Caco-2 (cell line): ENCODE measurements at regions not wholly inside any gene's neighbourhood (a gene's known extent, or its start where the extent isn't known, plus 50 kb on each side); places are given as distances from the start of the nearest gene placed in this dataset.

Source experiments
- BruUV-seq: library from RNA; stranded (reverse); fragments of 400-500 nt; replicated peaks from 2 replicates; lab custom pipeline; 2021; lab: Mats Ljungman, UMichigan
- CTCF ChIA-PET: fragments of 300-600 bp; sonication (Branson Sonifier 250); formaldehyde crosslinking; loops from one replicate; lab custom pipeline; 2022; ENCODE audit warnings: antibody characterized with exemption; lab: Charles Lee
- POLR2A ChIA-PET: fragments of 300-600 bp; sonication (Branson Sonifier 250); formaldehyde crosslinking; loops from one replicate; lab custom pipeline; 2022; ENCODE audit warnings: antibody characterized with exemption; lab: Charles Lee
- DNase-seq, 2 experiments: peaks; one replicate each; pipeline versions ENCODE4 v3.0.0 to v3.0.0-alpha.2; 2020 to 2022
- H3K27me3 ChIP-seq: replicated peaks from 2 replicates; pipeline ENCODE4 v1.6.0; 2011; ENCODE audit warnings: low read length; ENCODE audit not compliant: control insufficient read depth, insufficient read depth
- H3K36me3 ChIP-seq: 2 replicates; pipeline ENCODE4 v1.5.1; 2011; ENCODE audit warnings: low read length; ENCODE audit not compliant: control insufficient read depth, insufficient read depth
- H3K4me1 ChIP-seq: fragments of 250-450 bp; sonication (Bioruptor Pico); 2 replicates; pipeline ENCODE4 v1.5.1; 2020; ENCODE audit warnings: mild to moderate bottlenecking
- H3K4me3 ChIP-seq: 2 replicates; pipeline ENCODE4 v1.5.1; 2011; ENCODE audit warnings: low read depth, mild to moderate bottlenecking, control low read depth, low read length
- H3K9me3 ChIP-seq: fragments of 250-450 bp; sonication (Bioruptor Pico); 2 replicates; pipeline ENCODE4 v1.5.1; 2020; ENCODE audit warnings: mild to moderate bottlenecking, moderate library complexity
- H3K27ac Mint-ChIP-seq: one replicate; pipeline ENCODE4 v1.8.0; 2022; ENCODE audit warnings: mixed read lengths; ENCODE audit not compliant: unreplicated experiment
- H3K27me3 Mint-ChIP-seq: one replicate; pipeline ENCODE4 v1.8.0; 2022; ENCODE audit warnings: mixed read lengths; ENCODE audit not compliant: insufficient read depth, unreplicated experiment
- H3K36me3 Mint-ChIP-seq: one replicate; pipeline ENCODE4 v1.8.0; 2022; ENCODE audit warnings: mild to moderate bottlenecking, mixed read lengths; ENCODE audit not compliant: insufficient read depth, unreplicated experiment
- H3K4me1 Mint-ChIP-seq: one replicate; pipeline ENCODE4 v1.8.0; 2022; ENCODE audit warnings: low read depth, mixed read lengths; ENCODE audit not compliant: unreplicated experiment
- H3K4me3 Mint-ChIP-seq: one replicate; pipeline ENCODE4 v1.8.0; 2022; ENCODE audit warnings: mild to moderate bottlenecking, moderate library complexity, mixed read lengths; ENCODE audit not compliant: unreplicated experiment
- H3K9me3 Mint-ChIP-seq: one replicate; pipeline ENCODE4 v1.8.0; 2022; ENCODE audit warnings: mixed read lengths; ENCODE audit not compliant: unreplicated experiment
- CTCF ChIP-seq, 2 experiments: fragments of 200-600 bp in 1 of 2; IDR thresholded peaks; 1 replicate in 1 of 2; 2 replicates in 1 of 2; pipeline versions ENCODE4 v1.5.1 to v1.8.0; 2011 to 2022; ENCODE audit warnings: antibody characterized with exemption in 1 of 2, control low read depth in 1 of 2, inconsistent platforms in 1 of 2, low read depth in 1 of 2, low read length in 1 of 2, mild to moderate bottlenecking in 1 of 2, moderate library complexity in 1 of 2; ENCODE audit not compliant: insufficient read depth in 1 of 2, severe bottlenecking in 1 of 2, unreplicated experiment in 1 of 2
- intact Hi-C: fragments of 100-400 bp; cut with micrococcal nuclease; formaldehyde crosslinking; loops from one replicate; pipeline ENCODE4 v1.10.0; 2022; ENCODE audit not compliant: unreplicated experiment

GRCh38 chr1:66433611-66434010 lies 100.3 kb upstream of the SGIP1 start:
- no peaks in the 10 kb centered on the region for H3K4me1 Mint-ChIP-seq
- CTCF ChIA-PET: no interaction called here
- intact Hi-C loops: no loop called here
- no peak for DNase-seq
- Histone ChIP-seq H3K9me3 (no peaks in the 10 kb centered on the region), H3K4me3 (no peak overlapping the region), H3K36me3 (no peaks in the 10 kb centered on the region), H3K4me1 (no peaks in the 10 kb centered on the region), H3K27me3 (no peaks in the 10 kb centered on the region)
- no peak overlapping the region for H3K4me3 Mint-ChIP-seq
- TF ChIP-seq CTCF (IDR thresholded peaks at IDR 0.05; ENCODE audit: insufficient read depth in 1 of 2, low read depth in 1 of 2, low read length in 1 of 2, severe bottlenecking in 1 of 2, unreplicated experiment in 1 of 2): no peak
- no TSS peak for BruUV-seq
- POLR2A ChIA-PET: no interaction called here
- no peak overlapping the region for H3K27ac Mint-ChIP-seq
- peaks cover 15% of the 10 kb centered on the region for H3K9me3 Mint-ChIP-seq
- H3K36me3 Mint-ChIP-seq: no peaks in the 10 kb centered on the region
- H3K27me3 Mint-ChIP-seq: no peaks in the 10 kb centered on the region

- POLR2A ChIA-PET: no interaction called here
- Histone ChIP-seq H3K4me1 (no peaks in the 10 kb centered on the region), H3K4me3 (no peak overlapping the region), H3K9me3 (no peaks in the 10 kb centered on the region), H3K36me3 (no peaks in the 10 kb centered on the region), H3K27me3 (no peaks in the 10 kb centered on the region)
- no TSS peak for BruUV-seq
- Mint-ChIP-seq H3K4me1 (no peaks in the 10 kb centered on the region), H3K36me3 (no peaks in the 10 kb centered on the region), H3K27me3 (no peaks in the 10 kb centered on the region), H3K4me3 (no peak overlapping the region), H3K27ac (no peak overlapping the region), H3K9me3 (peaks cover 11% of the 10 kb centered on the region)
- intact Hi-C loops: no loop called here
- DNase-seq: no peak
- CTCF ChIA-PET: no interaction called here
- no peak for TF ChIP-seq CTCF (IDR thresholded peaks at IDR 0.05; ENCODE audit: insufficient read depth in 1 of 2, low read depth in 1 of 2, low read length in 1 of 2, severe bottlenecking in 1 of 2, unreplicated experiment in 1 of 2)
Measured at GRCh38 chr1:66434096-66434495, 99.9 kb upstream of the SGIP1 start.

GRCh38 chr1:66435541-66435940 lies 98.4 kb upstream of the SGIP1 start:
- POLR2A ChIA-PET: no interaction called here
- intact Hi-C loops: no loop called here
- no peak for DNase-seq

More at GRCh38 chr1:66435541-66435940, 98.4 kb upstream of the SGIP1 start:
- TF ChIP-seq CTCF (IDR thresholded peaks at IDR 0.05; ENCODE audit: insufficient read depth in 1 of 2, low read depth in 1 of 2, low read length in 1 of 2, severe bottlenecking in 1 of 2, unreplicated experiment in 1 of 2): no peak
- no peaks in the 10 kb centered on the region for H3K27me3 Mint-ChIP-seq
- H3K4me3 Mint-ChIP-seq: no peak overlapping the region
- no peaks in the 10 kb centered on the region for H3K4me1 Mint-ChIP-seq
- Histone ChIP-seq H3K4me3 (no peak overlapping the region), H3K9me3 (no peaks in the 10 kb centered on the region), H3K27me3 (no peaks in the 10 kb centered on the region), H3K4me1 (no peaks in the 10 kb centered on the region), H3K36me3 (no peaks in the 10 kb centered on the region)
- no peak overlapping the region for H3K27ac Mint-ChIP-seq
- no peaks in the 10 kb centered on the region for H3K9me3 Mint-ChIP-seq
- H3K36me3 Mint-ChIP-seq: no peaks in the 10 kb centered on the region
- CTCF ChIA-PET: interaction anchor here (1.2 kb wide), 1 partner anchor 11 kb away, joined by 3 read pairs; no protein-coding TSS in a partner anchor
- no TSS peak for BruUV-seq
